GM12875 (cell line): ENCODE measurements at regions not wholly inside any gene's neighbourhood (a gene's known extent, or its start where the extent isn't known, plus 50 kb on each side); places are given as distances from the start of the nearest gene placed in this dataset.

ENCODE experiments used
- H3K4me3 ChIP-seq: one replicate; pipeline ENCODE4 v1.5.1; 2011; ENCODE audit warnings: low read depth, low read length, control low read depth
- TF ChIP-seq, protein P1 (sequence below): IDR thresholded peaks from 2 replicates; pipeline ENCODE4 v1.5.1; 2011; ENCODE audit warnings: low read depth, mild to moderate bottlenecking, control low read depth, inconsistent platforms, low read length, moderate library complexity, borderline replicate concordance; ENCODE audit not compliant: insufficient read depth

DNA sequence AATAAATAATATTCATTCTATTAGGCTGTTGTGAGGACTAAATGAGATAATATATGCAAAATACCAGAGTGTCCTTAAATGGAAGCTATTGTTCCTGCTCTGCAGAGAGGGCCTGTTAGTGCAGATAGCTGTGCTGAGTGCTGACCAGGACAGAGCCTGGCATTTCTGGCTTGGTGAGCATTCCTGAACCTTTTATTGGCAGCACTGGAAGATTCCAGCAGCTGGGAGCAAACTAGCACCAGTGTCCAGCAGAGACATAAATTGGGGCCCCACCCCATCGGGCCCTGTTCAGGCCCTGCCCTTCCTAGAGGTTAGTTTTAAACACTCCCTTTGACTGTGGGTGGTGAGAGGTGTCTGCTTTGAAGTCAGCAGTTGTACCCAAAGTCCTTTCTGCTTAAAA, 85.9 kb upstream of the GADD45A start:
- TF ChIP-seq, protein P1, sequence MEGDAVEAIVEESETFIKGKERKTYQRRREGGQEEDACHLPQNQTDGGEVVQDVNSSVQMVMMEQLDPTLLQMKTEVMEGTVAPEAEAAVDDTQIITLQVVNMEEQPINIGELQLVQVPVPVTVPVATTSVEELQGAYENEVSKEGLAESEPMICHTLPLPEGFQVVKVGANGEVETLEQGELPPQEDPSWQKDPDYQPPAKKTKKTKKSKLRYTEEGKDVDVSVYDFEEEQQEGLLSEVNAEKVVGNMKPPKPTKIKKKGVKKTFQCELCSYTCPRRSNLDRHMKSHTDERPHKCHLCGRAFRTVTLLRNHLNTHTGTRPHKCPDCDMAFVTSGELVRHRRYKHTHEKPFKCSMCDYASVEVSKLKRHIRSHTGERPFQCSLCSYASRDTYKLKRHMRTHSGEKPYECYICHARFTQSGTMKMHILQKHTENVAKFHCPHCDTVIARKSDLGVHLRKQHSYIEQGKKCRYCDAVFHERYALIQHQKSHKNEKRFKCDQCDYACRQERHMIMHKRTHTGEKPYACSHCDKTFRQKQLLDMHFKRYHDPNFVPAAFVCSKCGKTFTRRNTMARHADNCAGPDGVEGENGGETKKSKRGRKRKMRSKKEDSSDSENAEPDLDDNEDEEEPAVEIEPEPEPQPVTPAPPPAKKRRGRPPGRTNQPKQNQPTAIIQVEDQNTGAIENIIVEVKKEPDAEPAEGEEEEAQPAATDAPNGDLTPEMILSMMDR = no peak
- H3K4me3 ChIP-seq = no peak overlapping the region

DNA sequence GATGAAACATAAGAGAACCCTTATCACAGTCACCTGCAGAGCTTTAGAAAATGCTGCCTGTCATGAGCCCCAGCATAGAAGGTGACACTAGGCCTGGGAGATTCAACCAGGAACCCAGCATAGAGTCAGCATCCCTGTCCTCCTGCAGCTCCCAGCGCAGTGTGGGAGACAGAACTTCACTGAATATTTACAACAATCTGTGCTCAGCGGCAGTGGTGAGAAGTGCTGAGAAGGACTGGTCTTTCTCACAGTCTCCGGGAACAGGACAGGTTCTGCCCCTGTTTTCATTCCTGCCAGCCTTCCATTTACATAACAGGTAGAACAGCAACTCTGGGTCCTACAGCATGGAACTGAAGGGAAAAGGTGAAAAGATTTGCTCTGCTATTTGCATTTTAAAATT, 83.5 kb upstream of the GADD45A start:
- no peak overlapping the region for H3K4me3 ChIP-seq
- TF ChIP-seq, protein P1 = no peak

DNA sequence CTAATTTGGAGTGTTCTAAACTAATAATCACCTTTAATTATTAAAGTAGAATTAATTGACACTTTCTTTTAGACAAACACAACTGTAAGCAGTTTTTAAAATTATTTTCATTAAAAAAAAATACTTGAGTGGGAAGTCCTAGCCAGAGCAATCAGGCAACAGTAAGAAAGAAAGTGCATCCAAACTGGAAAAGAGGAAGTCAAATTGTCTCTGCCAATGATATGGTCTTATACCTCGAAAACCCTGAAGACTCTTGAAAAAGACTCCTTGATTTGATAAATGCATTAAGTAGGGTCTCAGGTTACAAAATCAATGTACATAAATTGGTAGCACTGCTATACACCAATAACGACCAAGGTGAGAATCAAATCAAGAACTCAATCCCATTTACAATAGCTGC, 83.0 kb upstream of the GADD45A start:
- TF ChIP-seq, protein P1 = no peak
- H3K4me3 ChIP-seq = no peak overlapping the region

DNA sequence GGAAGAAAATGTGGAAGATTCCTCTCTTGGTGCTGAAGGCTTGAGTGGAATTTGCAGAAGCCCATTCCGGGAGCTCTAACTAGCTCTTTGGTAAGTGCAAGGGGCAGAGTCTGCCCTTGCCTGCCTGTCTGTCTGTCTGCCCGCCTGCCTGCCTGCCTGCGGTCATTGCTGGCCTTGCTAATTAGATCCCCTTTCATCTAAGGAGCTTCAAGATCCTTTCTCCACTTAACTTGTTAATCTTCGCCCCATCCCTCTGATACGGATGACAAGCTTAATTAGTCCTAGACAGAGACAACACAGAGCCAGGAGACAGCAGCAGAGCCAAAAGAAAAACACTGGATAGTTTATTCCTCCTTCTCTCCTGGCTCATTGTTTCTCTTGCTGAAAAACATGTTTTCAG, 80.2 kb upstream of the GADD45A start:
- TF ChIP-seq, protein P1 = no peak

DNA sequence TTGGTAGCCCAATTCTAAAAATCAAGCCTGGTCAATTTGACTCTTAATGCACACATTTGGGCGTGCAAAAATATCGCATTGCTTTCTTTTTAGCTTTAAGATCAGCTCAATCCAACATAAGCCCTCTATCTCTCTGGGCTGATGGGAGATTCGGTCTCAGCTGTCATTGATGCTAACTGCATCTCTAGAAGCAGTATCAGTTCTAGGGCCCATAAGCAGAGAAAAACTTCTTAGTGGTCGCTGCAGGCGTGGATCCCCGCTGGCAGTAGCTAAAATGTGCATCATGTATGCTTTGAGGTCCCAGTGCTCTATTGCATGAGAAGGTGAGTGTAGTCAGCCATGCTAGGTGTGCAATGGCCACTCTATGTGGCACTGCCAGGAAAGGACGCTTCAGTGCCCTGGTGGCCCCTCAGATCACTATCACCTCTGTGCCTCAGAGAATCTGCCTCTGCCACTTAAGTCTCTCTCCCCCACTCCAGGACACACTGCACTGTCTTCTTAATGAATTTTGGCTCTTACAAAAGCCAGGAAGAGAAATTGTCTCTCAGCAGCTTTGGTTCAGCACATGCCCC, 79.7 kb upstream of the GADD45A start:
- TF ChIP-seq, protein P1 = no peak
- H3K4me3 ChIP-seq = no peak overlapping the region

More for the DNA sequence above, 80.2 kb upstream of the GADD45A start:
- no peak overlapping the region for H3K4me3 ChIP-seq

DNA sequence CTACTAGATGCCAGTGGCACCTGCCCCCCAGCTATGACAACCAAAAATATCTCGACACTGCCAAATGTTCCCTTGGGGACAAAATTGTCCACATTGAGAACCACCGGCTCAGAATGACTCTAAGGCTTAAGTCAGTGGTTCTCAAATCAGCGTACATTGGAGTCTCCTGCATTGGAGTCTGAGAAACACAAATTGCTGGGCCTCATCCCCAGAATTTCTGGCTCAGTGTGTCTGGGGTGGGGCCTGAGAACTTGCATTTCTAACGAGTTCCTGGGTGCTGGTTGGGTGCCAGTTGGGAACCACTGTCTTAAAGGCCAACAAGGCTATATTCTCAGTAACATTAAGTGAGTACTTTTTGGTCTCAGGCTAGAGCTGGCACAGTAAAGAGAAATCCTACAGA, 77.7 kb upstream of the GADD45A start:
- H3K4me3 ChIP-seq = no peak overlapping the region
- TF ChIP-seq, protein P1 = no peak

DNA sequence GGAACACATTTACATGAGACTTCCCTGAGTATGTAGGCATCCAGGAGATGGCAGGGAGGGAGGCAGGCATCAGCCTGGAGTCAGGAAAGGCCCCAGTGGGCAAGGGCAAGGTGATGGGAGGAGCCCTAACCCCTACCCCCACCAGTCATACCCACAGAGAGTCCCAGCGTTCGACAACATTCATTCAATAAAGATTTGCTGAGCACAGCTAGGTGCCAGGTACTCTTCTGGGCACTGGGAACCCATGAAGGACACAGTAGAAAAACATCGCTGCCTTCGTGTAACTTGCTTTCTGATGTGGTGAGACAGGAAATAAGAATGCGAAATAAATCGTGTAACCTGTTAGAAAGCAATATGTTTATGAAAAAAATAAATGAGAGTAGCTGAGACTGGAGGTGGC, 77.3 kb upstream of the GADD45A start:
- no peak overlapping the region for H3K4me3 ChIP-seq
- TF ChIP-seq, protein P1 = no peak
